ENCODE measurements at regions not wholly inside any gene's neighbourhood (a gene's known extent, or its start where the extent isn't known, plus 50 kb on each side); places are given as distances from the start of the nearest gene placed in this dataset.

- TF ChIP-seq CTCF (IDR thresholded peaks at IDR 0.05; ENCODE audit: poor library complexity) (no peak), EZH2 (IDR thresholded peaks at IDR 0.05; ENCODE audit: borderline replicate concordance) (no peak), EZH2phosphoT487 (IDR thresholded peaks at IDR 0.05; ENCODE audit: low read depth, severe bottlenecking, unreplicated experiment) (no peak)
Observed at GRCh38 chrX:16312761-16313623, 145.7 kb downstream of the MAGEB17 start.
